SK-N-SH treated with all-trans-retinoic acid at 6 μM for 48 hours (cell line): ENCODE measurements at regions not wholly inside any gene's neighbourhood (a gene's known extent, or its start where the extent isn't known, plus 50 kb on each side); places are given as distances from the start of the nearest gene placed in this dataset.

ENCODE experiments used
- ATAC-seq: fragments of 200-7000 bp; cut with Tn5 transposase; 3 replicates; pipeline ENCODE4 v1.9.1; 2020; ENCODE audit warnings: mild to moderate bottlenecking, moderate library complexity
- BACH2 ChIP-seq: fragments of 250-450 bp; sonication (Bioruptor Pico); IDR thresholded peaks from 2 replicates; pipeline ENCODE4 v1.9.0; 2021; ENCODE audit warnings: mild to moderate bottlenecking, borderline replicate concordance
- CSDC2 ChIP-seq: fragments of 250-450 bp; sonication (Bioruptor Pico); IDR thresholded peaks from 2 replicates; pipeline ENCODE4 v1.5.0; 2020; ENCODE audit warnings: mild to moderate bottlenecking, moderate library complexity
- ESRRG ChIP-seq: fragments of 250-450 bp; sonication (Bioruptor Pico); IDR thresholded peaks from 2 replicates; pipeline ENCODE4 v1.6.1; 2021; ENCODE audit warnings: mild to moderate bottlenecking
- GLIS3 ChIP-seq: fragments of 250-450 bp; sonication (Bioruptor Pico); IDR thresholded peaks from 2 replicates; pipeline ENCODE4 v1.5.0; 2020; ENCODE audit warnings: mild to moderate bottlenecking, moderate library complexity
- ISL1 ChIP-seq: fragments of 250-450 bp; sonication (Bioruptor Pico); IDR thresholded peaks from 2 replicates; pipeline ENCODE4 v2.1.2; 2022; ENCODE audit warnings: mild to moderate bottlenecking, moderate library complexity
- OSR1 ChIP-seq: fragments of 250-450 bp; sonication (Bioruptor Pico); IDR thresholded peaks from 2 replicates; pipeline ENCODE4 v1.8.0; 2022; ENCODE audit warnings: moderate library complexity, mild to moderate bottlenecking, inconsistent platforms
- PPARA ChIP-seq: fragments of 250-450 bp; sonication (Bioruptor Pico); IDR thresholded peaks from 2 replicates; pipeline ENCODE4 v1.5.0; 2020; ENCODE audit warnings: mild to moderate bottlenecking, borderline replicate concordance
- SNAI2 ChIP-seq: fragments of 250-450 bp; sonication (Bioruptor Pico); IDR thresholded peaks from 2 replicates; pipeline ENCODE4 v1.5.0; 2020; ENCODE audit warnings: mild to moderate bottlenecking, moderate library complexity
- TCF4 ChIP-seq: fragments of 250-450 bp; sonication (Bioruptor Pico); IDR thresholded peaks from 2 replicates; pipeline ENCODE4 v1.8.0; 2021; ENCODE audit warnings: mild to moderate bottlenecking, moderate library complexity, borderline replicate concordance
- ZC3H10 ChIP-seq: fragments of 250-450 bp; sonication (Bioruptor Pico); IDR thresholded peaks from 2 replicates; pipeline ENCODE4 v1.5.1; 2021; ENCODE audit warnings: mild to moderate bottlenecking, moderate library complexity
- ZFP3 ChIP-seq: fragments of 250-450 bp; sonication (Bioruptor Pico); IDR thresholded peaks from 2 replicates; pipeline ENCODE4 v1.5.0; 2020; ENCODE audit warnings: mild to moderate bottlenecking, moderate library complexity
- ZFP30 ChIP-seq: fragments of 450-650 bp; formaldehyde crosslinking; IDR thresholded peaks from 2 replicates; pipeline ENCODE4 v1.5.0; 2022; ENCODE audit warnings: mild to moderate bottlenecking, moderate library complexity
- ZNF565 ChIP-seq: fragments of 450-650 bp; formaldehyde crosslinking; conservative IDR thresholded peaks from 2 replicates; pipeline ENCODE4 v1.5.0; 2020; ENCODE audit warnings: low read depth, mild to moderate bottlenecking, moderate library complexity
- ZNF70 ChIP-seq: fragments of 450-650 bp; formaldehyde crosslinking; IDR thresholded peaks from 2 replicates; pipeline ENCODE4 v1.5.0; 2020; ENCODE audit warnings: mild to moderate bottlenecking, moderate library complexity
- ZNF8 ChIP-seq: fragments of 450-650 bp; formaldehyde crosslinking; IDR thresholded peaks from 2 replicates; pipeline ENCODE4 v1.5.0; 2020; ENCODE audit warnings: mild to moderate bottlenecking, moderate library complexity
- TF ChIP-seq, protein P1 (sequence below): fragments of 250-450 bp; sonication (Bioruptor Pico); IDR thresholded peaks from 2 replicates; pipeline ENCODE4 v1.5.1; 2021; ENCODE audit warnings: mild to moderate bottlenecking, moderate library complexity
- TF ChIP-seq, protein P2 (sequence below): fragments of 250-450 bp; sonication (Bioruptor Pico); IDR thresholded peaks from 2 replicates; pipeline ENCODE4 v1.8.0; 2021; ENCODE audit warnings: low read depth, mild to moderate bottlenecking, moderate library complexity, borderline replicate concordance
- TF ChIP-seq, protein P3 (sequence below): fragments of 250-450 bp; sonication (Bioruptor Pico); IDR thresholded peaks from 2 replicates; pipeline ENCODE4 v1.8.0; 2020; ENCODE audit warnings: mild to moderate bottlenecking, moderate library complexity, borderline replicate concordance
- TF ChIP-seq, protein P4 (sequence below): fragments of 250-450 bp; sonication (Bioruptor Pico); IDR thresholded peaks from 2 replicates; pipeline ENCODE4 v1.5.0; 2020; ENCODE audit warnings: mild to moderate bottlenecking, moderate library complexity

DNA sequence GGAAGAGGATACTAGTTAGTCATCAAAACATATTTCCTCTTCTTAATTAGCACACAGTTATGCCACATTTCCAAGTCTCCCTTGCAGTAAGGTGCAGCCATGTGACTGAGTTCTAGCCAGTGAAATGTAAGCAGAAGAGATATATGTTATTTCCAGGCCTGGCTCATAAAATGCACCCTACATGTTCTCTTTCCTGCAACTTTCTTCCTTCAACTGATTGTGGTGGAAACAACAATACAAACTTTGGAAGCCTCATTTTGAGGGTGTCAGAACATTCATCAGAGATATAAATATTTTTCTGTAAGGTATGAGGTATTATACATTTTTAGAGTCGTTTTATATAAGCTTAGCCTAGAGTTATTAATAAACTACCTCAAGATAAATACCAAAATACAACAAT lies 110.9 kb upstream of the PDE7B start:
- no peak for ATAC-seq
- TF ChIP-seq ESRRG (CRISPR knock-in tag) (no peak), BACH2 (no peak), ISL1 (CRISPR knock-in tag) (no peak), SNAI2 (CRISPR knock-in tag) (no peak), OSR1 (CRISPR knock-in tag) (no peak), GLIS3 (CRISPR knock-in tag) (no peak), PPARA (CRISPR knock-in tag) (no peak)
- TF ChIP-seq, protein P1, sequence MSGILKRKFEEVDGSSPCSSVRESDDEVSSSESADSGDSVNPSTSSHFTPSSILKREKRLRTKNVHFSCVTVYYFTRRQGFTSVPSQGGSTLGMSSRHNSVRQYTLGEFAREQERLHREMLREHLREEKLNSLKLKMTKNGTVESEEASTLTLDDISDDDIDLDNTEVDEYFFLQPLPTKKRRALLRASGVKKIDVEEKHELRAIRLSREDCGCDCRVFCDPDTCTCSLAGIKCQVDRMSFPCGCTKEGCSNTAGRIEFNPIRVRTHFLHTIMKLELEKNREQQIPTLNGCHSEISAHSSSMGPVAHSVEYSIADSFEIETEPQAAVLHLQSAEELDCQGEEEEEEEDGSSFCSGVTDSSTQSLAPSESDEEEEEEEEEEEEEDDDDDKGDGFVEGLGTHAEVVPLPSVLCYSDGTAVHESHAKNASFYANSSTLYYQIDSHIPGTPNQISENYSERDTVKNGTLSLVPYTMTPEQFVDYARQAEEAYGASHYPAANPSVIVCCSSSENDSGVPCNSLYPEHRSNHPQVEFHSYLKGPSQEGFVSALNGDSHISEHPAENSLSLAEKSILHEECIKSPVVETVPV (CRISPR knock-in tag): no peak
- TF ChIP-seq, protein P2, sequence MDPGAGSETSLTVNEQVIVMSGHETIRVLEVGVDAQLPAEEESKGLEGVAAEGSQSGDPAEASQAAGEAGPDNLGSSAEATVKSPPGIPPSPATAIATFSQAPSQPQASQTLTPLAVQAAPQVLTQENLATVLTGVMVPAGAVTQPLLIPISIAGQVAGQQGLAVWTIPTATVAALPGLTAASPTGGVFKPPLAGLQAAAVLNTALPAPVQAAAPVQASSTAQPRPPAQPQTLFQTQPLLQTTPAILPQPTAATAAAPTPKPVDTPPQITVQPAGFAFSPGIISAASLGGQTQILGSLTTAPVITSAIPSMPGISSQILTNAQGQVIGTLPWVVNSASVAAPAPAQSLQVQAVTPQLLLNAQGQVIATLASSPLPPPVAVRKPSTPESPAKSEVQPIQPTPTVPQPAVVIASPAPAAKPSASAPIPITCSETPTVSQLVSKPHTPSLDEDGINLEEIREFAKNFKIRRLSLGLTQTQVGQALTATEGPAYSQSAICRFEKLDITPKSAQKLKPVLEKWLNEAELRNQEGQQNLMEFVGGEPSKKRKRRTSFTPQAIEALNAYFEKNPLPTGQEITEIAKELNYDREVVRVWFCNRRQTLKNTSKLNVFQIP (CRISPR knock-in tag): no peak
- TF ChIP-seq, all 23 proteins: peak for 0

DNA sequence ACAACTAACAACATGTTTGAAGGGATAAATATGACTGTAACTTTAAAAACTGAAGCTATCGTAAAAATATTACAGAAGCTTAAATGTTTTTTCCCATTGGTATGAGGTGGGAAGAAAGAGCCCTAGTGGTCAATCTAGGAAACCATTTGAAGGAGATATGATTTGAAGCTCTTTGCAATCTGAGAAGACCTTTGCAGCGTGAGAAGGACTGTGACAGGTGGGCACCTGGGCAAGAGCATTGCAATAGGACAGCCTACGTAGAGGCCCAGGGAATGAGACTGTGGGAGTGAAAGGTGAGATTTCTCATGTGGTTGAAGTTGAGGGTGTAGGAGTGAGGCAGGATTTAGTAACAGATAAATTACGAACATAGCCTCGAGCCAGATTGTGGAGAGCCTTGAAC lies 108.0 kb upstream of the PDE7B start:
- TF ChIP-seq ESRRG (CRISPR knock-in tag): no peak
- no peak for TF ChIP-seq ZFP3 (CRISPR knock-in tag)
- no peak for TF ChIP-seq CSDC2
- TF ChIP-seq, protein P1 (CRISPR knock-in tag): no peak
- TF ChIP-seq, protein P3, sequence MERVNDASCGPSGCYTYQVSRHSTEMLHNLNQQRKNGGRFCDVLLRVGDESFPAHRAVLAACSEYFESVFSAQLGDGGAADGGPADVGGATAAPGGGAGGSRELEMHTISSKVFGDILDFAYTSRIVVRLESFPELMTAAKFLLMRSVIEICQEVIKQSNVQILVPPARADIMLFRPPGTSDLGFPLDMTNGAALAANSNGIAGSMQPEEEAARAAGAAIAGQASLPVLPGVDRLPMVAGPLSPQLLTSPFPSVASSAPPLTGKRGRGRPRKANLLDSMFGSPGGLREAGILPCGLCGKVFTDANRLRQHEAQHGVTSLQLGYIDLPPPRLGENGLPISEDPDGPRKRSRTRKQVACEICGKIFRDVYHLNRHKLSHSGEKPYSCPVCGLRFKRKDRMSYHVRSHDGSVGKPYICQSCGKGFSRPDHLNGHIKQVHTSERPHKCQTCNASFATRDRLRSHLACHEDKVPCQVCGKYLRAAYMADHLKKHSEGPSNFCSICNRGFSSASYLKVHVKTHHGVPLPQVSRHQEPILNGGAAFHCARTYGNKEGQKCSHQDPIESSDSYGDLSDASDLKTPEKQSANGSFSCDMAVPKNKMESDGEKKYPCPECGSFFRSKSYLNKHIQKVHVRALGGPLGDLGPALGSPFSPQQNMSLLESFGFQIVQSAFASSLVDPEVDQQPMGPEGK (CRISPR knock-in tag): no peak
- TF ChIP-seq ISL1 (CRISPR knock-in tag): no peak
- no peak for TF ChIP-seq GLIS3 (CRISPR knock-in tag)
- TF ChIP-seq TCF4 (CRISPR knock-in tag): no peak
- TF ChIP-seq ZFP30 (CRISPR knock-in tag): no peak
- TF ChIP-seq BACH2: no peak
- TF ChIP-seq SNAI2 (CRISPR knock-in tag): no peak
- no peak for TF ChIP-seq OSR1 (CRISPR knock-in tag)
- TF ChIP-seq ZNF565 (CRISPR knock-in tag): no peak
- no peak for TF ChIP-seq ZNF70 (CRISPR knock-in tag)
- TF ChIP-seq, protein P2 (CRISPR knock-in tag): no peak
- no peak for ATAC-seq

DNA sequence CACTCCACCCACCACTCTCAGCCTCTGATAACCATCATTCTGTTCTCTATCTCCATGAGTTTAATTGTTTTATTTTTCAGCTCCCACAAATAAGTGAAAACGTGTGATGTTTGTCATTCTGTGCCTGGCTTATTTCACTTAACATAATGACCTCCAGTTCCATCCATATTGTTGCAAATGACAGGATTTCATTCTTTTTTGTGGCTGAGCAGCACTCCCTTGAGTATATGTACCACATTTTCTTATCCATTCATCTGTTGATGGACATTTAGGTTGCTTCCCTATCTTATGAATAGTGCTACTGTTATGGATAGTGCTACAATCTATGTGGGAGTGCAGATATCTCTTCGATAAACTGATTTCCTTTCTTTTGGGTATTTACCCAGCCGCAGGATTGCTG lies 103.3 kb upstream of the PDE7B start:
- no peak for ATAC-seq

DNA sequence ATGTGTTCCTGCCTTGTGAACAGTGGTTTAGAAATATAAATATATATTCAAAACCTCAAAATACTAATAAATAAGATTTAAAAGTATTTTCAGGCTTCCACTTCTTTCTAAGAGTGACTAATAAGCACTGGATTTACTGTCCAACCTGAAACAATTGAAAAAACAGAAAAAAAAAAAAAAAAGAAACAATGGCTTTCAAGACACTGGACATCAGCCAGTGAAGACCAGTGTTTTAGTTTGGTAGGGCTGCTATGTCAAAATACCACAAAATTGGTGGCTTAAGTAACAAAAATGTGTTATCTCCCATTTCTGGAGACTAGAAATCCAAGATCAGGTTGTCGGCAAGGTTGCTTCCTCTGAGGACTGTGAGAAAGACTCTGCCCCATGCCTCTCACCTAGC lies 101.4 kb upstream of the PDE7B start:
- ATAC-seq: no peak
- TF ChIP-seq, protein P2 (CRISPR knock-in tag): no peak
- TF ChIP-seq GLIS3 (CRISPR knock-in tag): no peak
- TF ChIP-seq TCF4 (CRISPR knock-in tag): no peak
- TF ChIP-seq ZC3H10 (CRISPR knock-in tag): no peak
- no peak for TF ChIP-seq ZFP30 (CRISPR knock-in tag)
- TF ChIP-seq OSR1 (CRISPR knock-in tag): no peak
- no peak for TF ChIP-seq ESRRG (CRISPR knock-in tag)
- TF ChIP-seq, protein P3 (CRISPR knock-in tag): no peak
- TF ChIP-seq ZNF70 (CRISPR knock-in tag): no peak
- TF ChIP-seq, protein P4, sequence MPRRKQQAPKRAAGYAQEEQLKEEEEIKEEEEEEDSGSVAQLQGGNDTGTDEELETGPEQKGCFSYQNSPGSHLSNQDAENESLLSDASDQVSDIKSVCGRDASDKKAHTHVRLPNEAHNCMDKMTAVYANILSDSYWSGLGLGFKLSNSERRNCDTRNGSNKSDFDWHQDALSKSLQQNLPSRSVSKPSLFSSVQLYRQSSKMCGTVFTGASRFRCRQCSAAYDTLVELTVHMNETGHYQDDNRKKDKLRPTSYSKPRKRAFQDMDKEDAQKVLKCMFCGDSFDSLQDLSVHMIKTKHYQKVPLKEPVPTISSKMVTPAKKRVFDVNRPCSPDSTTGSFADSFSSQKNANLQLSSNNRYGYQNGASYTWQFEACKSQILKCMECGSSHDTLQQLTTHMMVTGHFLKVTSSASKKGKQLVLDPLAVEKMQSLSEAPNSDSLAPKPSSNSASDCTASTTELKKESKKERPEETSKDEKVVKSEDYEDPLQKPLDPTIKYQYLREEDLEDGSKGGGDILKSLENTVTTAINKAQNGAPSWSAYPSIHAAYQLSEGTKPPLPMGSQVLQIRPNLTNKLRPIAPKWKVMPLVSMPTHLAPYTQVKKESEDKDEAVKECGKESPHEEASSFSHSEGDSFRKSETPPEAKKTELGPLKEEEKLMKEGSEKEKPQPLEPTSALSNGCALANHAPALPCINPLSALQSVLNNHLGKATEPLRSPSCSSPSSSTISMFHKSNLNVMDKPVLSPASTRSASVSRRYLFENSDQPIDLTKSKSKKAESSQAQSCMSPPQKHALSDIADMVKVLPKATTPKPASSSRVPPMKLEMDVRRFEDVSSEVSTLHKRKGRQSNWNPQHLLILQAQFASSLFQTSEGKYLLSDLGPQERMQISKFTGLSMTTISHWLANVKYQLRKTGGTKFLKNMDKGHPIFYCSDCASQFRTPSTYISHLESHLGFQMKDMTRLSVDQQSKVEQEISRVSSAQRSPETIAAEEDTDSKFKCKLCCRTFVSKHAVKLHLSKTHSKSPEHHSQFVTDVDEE (CRISPR knock-in tag): no peak
- TF ChIP-seq BACH2: no peak
- no peak for TF ChIP-seq PPARA (CRISPR knock-in tag)

More for the DNA sequence above, 103.3 kb upstream of the PDE7B start:
- no peak for TF ChIP-seq OSR1 (CRISPR knock-in tag)
- TF ChIP-seq CSDC2: no peak
- TF ChIP-seq ZNF8 (CRISPR knock-in tag): peak; percentile 90
- no peak for TF ChIP-seq GLIS3 (CRISPR knock-in tag)
- no peak for TF ChIP-seq TCF4 (CRISPR knock-in tag)
